ENCODE measurements at regions not wholly inside any gene's neighbourhood (a gene's known extent, or its start where the extent isn't known, plus 50 kb on each side); places are given as distances from the start of the nearest gene placed in this dataset.
"Not testable (repeated sequence)": the region's sequence is repeated elsewhere in the genome, so short reads cannot be mapped to it uniquely, and the experiment has no call there.

GRCh38 chr10:36765782-36766414 lies 359.5 kb upstream of the ANKRD30A start:
- DNase-seq (ENCODE audit: low spot score): no peak

GRCh38 chr10:36764823-36765222 lies 360.6 kb upstream of the ANKRD30A start:
- no peak for DNase-seq (ENCODE audit: low spot score)

GRCh38 chr10:36761121-36761520 lies 364.3 kb upstream of the ANKRD30A start:
- no peak for DNase-seq (ENCODE audit: low spot score)

- DNase-seq (ENCODE audit: low spot score): no peak
These were observed 366.1 kb upstream of the ANKRD30A start for GRCh38 chr10:36759141-36759805.

- DNase-seq (ENCODE audit: low spot score): no peak
These were observed 377.1 kb upstream of the ANKRD30A start for GRCh38 chr10:36748128-36748871.

- no peak for DNase-seq (ENCODE audit: low spot score)
These were observed 385.4 kb upstream of the ANKRD30A start for GRCh38 chr10:36739884-36740445.

- DNase-seq (ENCODE audit: low spot score): no peak
These were observed 386.5 kb upstream of the ANKRD30A start for GRCh38 chr10:36738738-36739431.

GRCh38 chr10:36736311-36736710 lies 389.1 kb upstream of the ANKRD30A start:
- no peak for DNase-seq (ENCODE audit: low spot score)

GRCh38 chr10:36734590-36734989 lies 390.8 kb upstream of the ANKRD30A start:
- DNase-seq (ENCODE audit: low spot score): not testable (repeated sequence)

- no peak for DNase-seq (ENCODE audit: low spot score)
These were observed 395.1 kb upstream of the ANKRD30A start for GRCh38 chr10:36730316-36730715.

- DNase-seq (ENCODE audit: low spot score): no peak
These were observed 396.8 kb upstream of the ANKRD30A start for GRCh38 chr10:36728626-36729025.

- no peak for DNase-seq (ENCODE audit: low spot score)
These were observed 399.5 kb upstream of the ANKRD30A start for GRCh38 chr10:36725581-36726520.

- no peak for DNase-seq (ENCODE audit: low spot score)
These were observed 402.6 kb upstream of the ANKRD30A start for GRCh38 chr10:36722777-36723176.

- DNase-seq (ENCODE audit: low spot score): no peak
These were observed 403.5 kb upstream of the ANKRD30A start for GRCh38 chr10:36721871-36722270.

GRCh38 chr10:36720895-36721294 lies 404.5 kb upstream of the ANKRD30A start:
- no peak for DNase-seq (ENCODE audit: low spot score)

GRCh38 chr10:36717118-36717517 lies 408.3 kb upstream of the ANKRD30A start:
- no peak for DNase-seq (ENCODE audit: low spot score)

- DNase-seq (ENCODE audit: low spot score): no peak
These were observed 409.1 kb upstream of the ANKRD30A start for GRCh38 chr10:36716291-36716690.

GRCh38 chr10:36712695-36713094 lies 412.7 kb upstream of the ANKRD30A start:
- no peak for DNase-seq (ENCODE audit: low spot score)

GRCh38 chr10:36711361-36711760 lies 414.0 kb upstream of the ANKRD30A start:
- DNase-seq (ENCODE audit: low spot score): no peak

GRCh38 chr10:36704124-36704523 lies 421.3 kb upstream of the ANKRD30A start:
- no peak for DNase-seq (ENCODE audit: low spot score)

- no peak for DNase-seq (ENCODE audit: low spot score)
These were observed 422.2 kb upstream of the ANKRD30A start for GRCh38 chr10:36703179-36703578.

Data from hematopoietic multipotent progenitor cell treated with erythropoietin and hydrocortisone succinate and interleukin-3 and kit ligand, for 15 days (in vitro differentiated cells).